ENCODE measurements at regions not wholly inside any gene's neighbourhood (a gene's known extent, or its start where the extent isn't known, plus 50 kb on each side); places are given as distances from the start of the nearest gene placed in this dataset.

DNA sequence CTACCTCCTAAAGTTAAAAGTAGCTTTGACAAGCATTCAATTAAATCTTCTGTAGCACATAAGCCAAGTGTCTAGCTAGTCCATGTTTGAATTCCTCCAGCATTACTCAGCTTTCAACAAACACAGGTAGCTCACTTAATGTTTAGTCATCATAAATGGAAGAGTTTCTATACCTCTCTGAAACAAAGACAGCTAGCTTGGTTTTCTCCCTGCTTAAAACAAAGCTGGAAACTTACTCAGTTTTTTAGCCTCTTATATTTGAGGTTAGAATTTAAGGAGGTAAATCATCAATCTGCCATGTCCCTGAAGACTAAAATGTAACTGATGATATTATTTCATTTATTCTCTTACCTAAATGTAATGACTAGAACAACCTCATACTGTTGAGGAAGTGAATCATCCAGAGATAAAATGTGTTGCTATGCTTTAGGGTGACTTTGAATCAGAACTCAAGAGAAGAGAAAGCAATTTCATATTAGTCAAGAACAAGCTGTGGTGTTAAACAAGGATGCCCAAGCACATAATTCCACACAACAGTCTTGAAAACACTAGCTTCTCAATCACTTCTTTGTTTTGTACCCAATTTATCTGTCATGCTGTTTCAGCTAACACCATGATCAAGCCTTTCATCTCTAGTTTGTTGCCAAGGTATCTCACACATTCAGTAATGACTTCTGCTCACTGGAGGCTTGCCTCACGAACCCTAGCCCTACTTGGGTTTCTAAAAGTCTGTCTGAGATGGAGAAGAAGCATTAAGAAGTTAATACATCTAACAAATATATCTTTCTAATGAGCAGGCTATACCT, 251.9 kb downstream of the EPM2A start:
- H3K4me1 ChIP-seq: no peaks in the 10 kb centered on the region
- TF ChIP-seq, protein P1, sequence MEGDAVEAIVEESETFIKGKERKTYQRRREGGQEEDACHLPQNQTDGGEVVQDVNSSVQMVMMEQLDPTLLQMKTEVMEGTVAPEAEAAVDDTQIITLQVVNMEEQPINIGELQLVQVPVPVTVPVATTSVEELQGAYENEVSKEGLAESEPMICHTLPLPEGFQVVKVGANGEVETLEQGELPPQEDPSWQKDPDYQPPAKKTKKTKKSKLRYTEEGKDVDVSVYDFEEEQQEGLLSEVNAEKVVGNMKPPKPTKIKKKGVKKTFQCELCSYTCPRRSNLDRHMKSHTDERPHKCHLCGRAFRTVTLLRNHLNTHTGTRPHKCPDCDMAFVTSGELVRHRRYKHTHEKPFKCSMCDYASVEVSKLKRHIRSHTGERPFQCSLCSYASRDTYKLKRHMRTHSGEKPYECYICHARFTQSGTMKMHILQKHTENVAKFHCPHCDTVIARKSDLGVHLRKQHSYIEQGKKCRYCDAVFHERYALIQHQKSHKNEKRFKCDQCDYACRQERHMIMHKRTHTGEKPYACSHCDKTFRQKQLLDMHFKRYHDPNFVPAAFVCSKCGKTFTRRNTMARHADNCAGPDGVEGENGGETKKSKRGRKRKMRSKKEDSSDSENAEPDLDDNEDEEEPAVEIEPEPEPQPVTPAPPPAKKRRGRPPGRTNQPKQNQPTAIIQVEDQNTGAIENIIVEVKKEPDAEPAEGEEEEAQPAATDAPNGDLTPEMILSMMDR (IDR thresholded peaks at IDR 0.05): no peak
- no peak for DNase-seq
- H3K9me3 ChIP-seq: peaks cover 0 to 10% (median 7%) of the 10 kb centered on the region in 3 donors
- intact Hi-C loops (cut with DNase I; ENCODE audit: low total_unique reads): no loop called here
- H3K36me3 ChIP-seq: no peaks in the 10 kb centered on the region
- no peak overlapping the region for H3K4me3 ChIP-seq
- H3K27ac ChIP-seq: no peak overlapping the region
- no peaks in the 10 kb centered on the region for H3K27me3 ChIP-seq

DNA sequence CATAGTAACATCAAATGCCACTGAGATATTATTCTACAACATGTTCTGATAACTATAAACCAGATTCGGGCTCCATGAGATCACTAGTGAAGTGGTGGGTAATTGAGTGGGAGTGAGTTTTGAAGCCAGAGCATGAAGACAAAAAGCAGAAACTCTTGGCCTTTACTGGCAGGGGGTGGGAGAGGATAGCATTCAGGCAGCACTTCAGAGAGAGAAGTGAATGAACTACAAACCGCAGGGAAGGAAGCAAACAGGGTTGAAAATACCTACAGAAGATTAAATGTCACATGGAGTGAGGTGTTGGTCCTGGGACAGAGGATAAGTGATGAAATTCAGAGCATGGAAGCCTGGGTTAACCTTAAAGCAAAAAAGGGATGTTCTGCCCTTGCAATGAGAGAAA, 250.0 kb downstream of the EPM2A start:
- TF ChIP-seq, protein P1 (IDR thresholded peaks at IDR 0.05): no peak
- peaks cover 0 to 5% (median 0%) of the 10 kb centered on the region in 3 donors for H3K9me3 ChIP-seq
- no peaks in the 10 kb centered on the region for H3K36me3 ChIP-seq
- H3K4me3 ChIP-seq: no peak overlapping the region
- no peaks in the 10 kb centered on the region for H3K4me1 ChIP-seq
- no peaks in the 10 kb centered on the region for H3K27me3 ChIP-seq
- H3K27ac ChIP-seq: no peak overlapping the region
- intact Hi-C loops (cut with DNase I; ENCODE audit: low total_unique reads): no loop called here
- DNase-seq: no peak

DNA sequence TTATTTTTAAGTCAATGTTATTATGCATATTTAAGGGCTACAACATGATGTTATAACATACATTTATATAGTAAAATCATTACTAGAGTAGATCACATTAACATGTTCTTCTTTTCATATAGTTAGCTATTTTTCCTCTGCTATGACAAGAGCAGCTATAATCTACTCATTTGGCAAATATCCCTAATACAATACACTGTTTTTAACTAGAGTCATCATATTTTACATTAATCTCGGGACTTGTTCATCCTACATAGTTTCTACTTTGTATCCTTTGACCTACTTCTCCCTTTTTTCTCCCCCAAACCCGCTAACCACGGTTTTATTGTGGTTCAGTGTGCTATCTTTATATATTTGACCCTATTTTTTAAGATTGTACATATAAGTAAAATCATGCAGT, 249.0 kb downstream of the EPM2A start:
- no peaks in the 10 kb centered on the region for H3K27me3 ChIP-seq
- no peak for DNase-seq
- H3K27ac ChIP-seq: no peak overlapping the region
- H3K4me1 ChIP-seq: no peaks in the 10 kb centered on the region
- peaks cover 0 to 14% (median 0%) of the 10 kb centered on the region in 3 donors for H3K9me3 ChIP-seq
- H3K36me3 ChIP-seq: no peaks in the 10 kb centered on the region
- intact Hi-C loops (cut with DNase I; ENCODE audit: low total_unique reads): no loop called here
- TF ChIP-seq, protein P1 (IDR thresholded peaks at IDR 0.05): no peak
- H3K4me3 ChIP-seq: no peak overlapping the region

DNA sequence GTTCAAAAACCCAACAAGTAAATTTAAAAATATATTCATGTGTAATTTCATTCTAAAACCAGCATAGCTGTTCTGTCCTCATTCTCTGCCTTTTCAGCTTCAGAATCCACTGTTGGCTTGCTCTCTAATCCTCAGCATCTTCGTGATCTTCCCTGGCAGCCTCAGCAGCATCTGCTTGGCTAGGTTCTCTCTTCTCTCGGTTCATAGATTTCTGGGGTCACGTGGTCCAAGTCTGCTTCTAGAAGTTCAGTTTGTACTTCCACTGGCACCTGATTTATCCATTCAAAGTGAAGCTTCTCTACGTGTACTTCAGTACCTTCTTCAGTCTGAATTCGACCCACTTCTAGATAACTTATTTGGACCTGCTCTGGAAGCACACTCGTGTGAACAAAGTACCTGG, 245.7 kb downstream of the EPM2A start:
- intact Hi-C loops (cut with DNase I; ENCODE audit: low total_unique reads): no loop called here
- Histone ChIP-seq H3K27me3 (no peaks in the 10 kb centered on the region), H3K9me3 (peaks cover 0 to 23% (median 3%) of the 10 kb centered on the region in 3 donors), H3K27ac (no peak overlapping the region), H3K36me3 (no peaks in the 10 kb centered on the region), H3K4me1 (no peaks in the 10 kb centered on the region), H3K4me3 (no peak overlapping the region)
- DNase-seq: no peak
- TF ChIP-seq, protein P1 (IDR thresholded peaks at IDR 0.05): no peak

DNA sequence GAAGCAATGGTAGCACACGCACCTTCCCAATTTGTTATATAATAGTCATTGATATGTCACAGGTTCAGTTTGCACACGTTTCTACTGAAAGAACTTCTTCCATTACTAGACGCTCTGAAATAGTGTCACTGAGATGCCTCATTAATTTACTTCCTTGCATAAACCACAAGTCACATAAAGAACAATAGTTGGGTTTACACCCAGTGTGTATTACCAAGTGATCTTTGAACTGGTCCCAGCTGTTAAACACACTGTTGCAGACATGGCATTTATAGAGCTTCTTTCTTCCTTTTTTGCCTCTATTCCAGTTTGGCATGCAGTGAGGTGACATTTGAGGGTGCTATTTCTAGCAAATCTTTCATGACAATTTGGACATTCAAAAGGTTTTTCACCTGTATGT, 245.3 kb downstream of the EPM2A start:
- H3K36me3 ChIP-seq: no peaks in the 10 kb centered on the region
- no peak overlapping the region for H3K4me3 ChIP-seq
- DNase-seq: no peak
- no peak overlapping the region for H3K27ac ChIP-seq
- no peaks in the 10 kb centered on the region for H3K4me1 ChIP-seq
- H3K9me3 ChIP-seq: peaks cover 0 to 23% (median 3%) of the 10 kb centered on the region in 3 donors
- intact Hi-C loops (cut with DNase I; ENCODE audit: low total_unique reads): no loop called here
- H3K27me3 ChIP-seq: no peaks in the 10 kb centered on the region
- TF ChIP-seq, protein P1 (IDR thresholded peaks at IDR 0.05): no peak

All from tibial artery (tissue), 4 donors.